CD4-positive, alpha-beta memory T cell (primary cell): ENCODE measurements at regions not wholly inside any gene's neighbourhood (a gene's known extent, or its start where the extent isn't known, plus 50 kb on each side); places are given as distances from the start of the nearest gene placed in this dataset.

Experiments used
- CTCF ChIA-PET: fragments of 350-600 bp; sonication (Branson Sonifier 250); formaldehyde crosslinking; loops from one replicate; lab custom pipeline; 2021; ENCODE audit warnings: inconsistent platforms; ENCODE audit not compliant: partially characterized antibody; lab: Charles Lee
- POLR2A ChIA-PET: fragments of 350-600 bp; sonication (Branson Sonifier 250); formaldehyde crosslinking; loops from one replicate; lab custom pipeline; 2021; ENCODE audit not compliant: partially characterized antibody; lab: Charles Lee
- DNase-seq, 5 donors: peaks; one replicate each; pipeline versions ENCODE4 v3.0.0 to v3.0.0-alpha.2; 2020 to 2022; ENCODE audit warnings: mixed read lengths in 1 of 5
- H3K27ac ChIP-seq: one replicate; pipeline ENCODE4 v1.7.0; 2013; ENCODE audit warnings: low read depth, low read length
- H3K27me3 ChIP-seq: 2 replicates; pipeline ENCODE4 v1.7.0; 2013; ENCODE audit warnings: mild to moderate bottlenecking, low read length, moderate library complexity; ENCODE audit not compliant: insufficient read depth
- H3K36me3 ChIP-seq: 2 replicates; pipeline ENCODE4 v1.7.0; 2013; ENCODE audit warnings: mild to moderate bottlenecking, low read length, moderate library complexity; ENCODE audit not compliant: insufficient read depth
- H3K4me1 ChIP-seq: 2 replicates; pipeline ENCODE4 v1.7.0; 2013; ENCODE audit warnings: mild to moderate bottlenecking, low read length, moderate library complexity; ENCODE audit not compliant: insufficient read depth
- H3K4me3 ChIP-seq, 2 donors: one replicate each; pipeline ENCODE4 v1.7.0; 2013; ENCODE audit warnings: low read length in 2 of 2, mild to moderate bottlenecking in 1 of 2
- H3K9me3 ChIP-seq, 2 donors: one replicate each; pipeline ENCODE4 v1.7.0; 2013; ENCODE audit warnings: low read length in 2 of 2, control low read depth in 1 of 2; ENCODE audit not compliant: control insufficient read depth in 1 of 2
- H3K27ac Mint-ChIP-seq, 7 donors: one replicate each; pipeline ENCODE4 v1.8.0; 2020 to 2021; ENCODE audit warnings: mixed read lengths in 7 of 7, mild to moderate bottlenecking in 6 of 7, inconsistent platforms in 3 of 7, moderate library complexity in 3 of 7
- H3K27me3 Mint-ChIP-seq, 2 donors: one replicate each; pipeline ENCODE4 v1.8.0; 2020 to 2021; ENCODE audit warnings: mixed read lengths in 2 of 2
- H3K36me3 Mint-ChIP-seq, 2 donors: one replicate each; pipeline ENCODE4 v1.8.0; 2020 to 2021; ENCODE audit warnings: mixed read lengths in 2 of 2, inconsistent platforms in 1 of 2, mild to moderate bottlenecking in 1 of 2
- H3K4me1 Mint-ChIP-seq, 4 donors: one replicate each; pipeline ENCODE4 v1.8.0; 2020 to 2021; ENCODE audit warnings: mixed read lengths in 4 of 4, mild to moderate bottlenecking in 1 of 4
- H3K4me3 Mint-ChIP-seq, 8 donors: one replicate each; pipeline ENCODE4 v1.8.0; 2020 to 2021; ENCODE audit warnings: mixed read lengths in 8 of 8, mild to moderate bottlenecking in 7 of 8, moderate library complexity in 6 of 8, inconsistent platforms in 3 of 8
- H3K9me3 Mint-ChIP-seq, 8 donors: one replicate each; pipeline ENCODE4 v1.8.0; 2020 to 2021; ENCODE audit warnings: mixed read lengths in 8 of 8, mild to moderate bottlenecking in 5 of 8, inconsistent platforms in 3 of 8, moderate library complexity in 1 of 8
- intact Hi-C: fragments of 100-400 bp; cut with micrococcal nuclease; formaldehyde crosslinking; loops from one replicate; pipeline ENCODE4 v1.15.1; 2023

- Histone ChIP-seq H3K4me1 (no peaks in the 10 kb centered on the region), H3K9me3 (no peaks in the 10 kb centered on the region), H3K27me3 (no peaks in the 10 kb centered on the region), H3K27ac (no peak overlapping the region), H3K36me3 (no peaks in the 10 kb centered on the region), H3K4me3 (no peak overlapping the region)
- H3K27me3 Mint-ChIP-seq: no peaks in the 10 kb centered on the region
- H3K4me1 Mint-ChIP-seq: no peaks in the 10 kb centered on the region
- CTCF ChIA-PET: interaction anchor here (1.2 to 2.2 kb wide), 3 partner anchors 13 to 198 kb away, joined by 3 to 6 read pairs (median 6); no protein-coding TSS in a partner anchor
- no peak for DNase-seq
- H3K36me3 Mint-ChIP-seq: no peaks in the 10 kb centered on the region
- POLR2A ChIA-PET: interaction anchor here (1.8 kb wide), 1 partner anchor 12 kb away, joined by 6 read pairs; no protein-coding TSS in a partner anchor
- H3K27ac Mint-ChIP-seq: peak overlapping the region in 1 of 7 donors; percentile 14
- H3K4me3 Mint-ChIP-seq: no peak overlapping the region
- intact Hi-C loops: no loop called here
- H3K9me3 Mint-ChIP-seq: no peaks in the 10 kb centered on the region
Observed at GRCh38 chr6:137728386-137729349, 138.4 kb upstream of the TNFAIP3 start.

- Mint-ChIP-seq H3K9me3 (no peaks in the 10 kb centered on the region), H3K4me3 (no peak overlapping the region), H3K4me1 (no peaks in the 10 kb centered on the region), H3K27me3 (no peaks in the 10 kb centered on the region), H3K27ac (no peak overlapping the region), H3K36me3 (no peaks in the 10 kb centered on the region)
- Histone ChIP-seq H3K4me3 (no peak overlapping the region), H3K36me3 (no peaks in the 10 kb centered on the region), H3K27ac (no peak overlapping the region), H3K9me3 (no peaks in the 10 kb centered on the region), H3K27me3 (no peaks in the 10 kb centered on the region), H3K4me1 (no peaks in the 10 kb centered on the region)
- POLR2A ChIA-PET: interaction anchor here (1.2 to 1.8 kb wide), 2 partner anchors 13 to 22 kb away, joined by 4 to 6 read pairs; no protein-coding TSS in a partner anchor
- CTCF ChIA-PET: interaction anchor here (1.1 to 2.2 kb wide), 3 partner anchors 14 to 133 kb away, joined by 3 to 6 read pairs (median 6); no protein-coding TSS in a partner anchor
- DNase-seq: no peak
- intact Hi-C loops: no loop called here
Observed at GRCh38 chr6:137729866-137730629, 137.0 kb upstream of the TNFAIP3 start.

- DNase-seq: no peak
- Histone ChIP-seq H3K36me3 (no peaks in the 10 kb centered on the region), H3K27me3 (no peaks in the 10 kb centered on the region), H3K4me3 (no peak overlapping the region), H3K27ac (no peak overlapping the region), H3K9me3 (no peaks in the 10 kb centered on the region), H3K4me1 (peaks cover 11% of the 10 kb centered on the region)
- intact Hi-C loops: no loop called here
- Mint-ChIP-seq H3K9me3 (no peaks in the 10 kb centered on the region), H3K36me3 (no peaks in the 10 kb centered on the region), H3K27ac (peak overlapping the region in 1 of 7 donors; percentile 30), H3K4me1 (peaks cover 8 to 10% (median 10%) of the 10 kb centered on the region in 4 donors), H3K27me3 (no peaks in the 10 kb centered on the region), H3K4me3 (no peak overlapping the region)
- POLR2A ChIA-PET: no interaction called here
- CTCF ChIA-PET: no interaction called here
Observed at GRCh38 chr6:137731600-137731959, 135.5 kb upstream of the TNFAIP3 start.

- ChIA-PET CTCF (no interaction called here), POLR2A (no interaction called here)
- Mint-ChIP-seq H3K4me1 (peaks cover 10 to 14% (median 13%) of the 10 kb centered on the region in 4 donors), H3K27ac (no peak overlapping the region), H3K4me3 (no peak overlapping the region), H3K27me3 (no peaks in the 10 kb centered on the region), H3K36me3 (no peaks in the 10 kb centered on the region), H3K9me3 (no peaks in the 10 kb centered on the region)
- Histone ChIP-seq H3K36me3 (no peaks in the 10 kb centered on the region), H3K27ac (no peak overlapping the region), H3K4me1 (peaks cover 16% of the 10 kb centered on the region), H3K4me3 (no peak overlapping the region), H3K9me3 (no peaks in the 10 kb centered on the region), H3K27me3 (no peaks in the 10 kb centered on the region)
- no peak for DNase-seq
- intact Hi-C loops: no loop called here
Observed at GRCh38 chr6:137731960-137732616, 135.0 kb upstream of the TNFAIP3 start.

- Histone ChIP-seq H3K9me3 (no peaks in the 10 kb centered on the region), H3K4me3 (no peak overlapping the region), H3K27ac (no peak overlapping the region), H3K36me3 (no peaks in the 10 kb centered on the region), H3K27me3 (no peaks in the 10 kb centered on the region), H3K4me1 (peaks cover 16% of the 10 kb centered on the region)
- Mint-ChIP-seq H3K36me3 (no peaks in the 10 kb centered on the region), H3K27ac (no peak overlapping the region), H3K4me1 (peaks cover 10 to 14% (median 13%) of the 10 kb centered on the region in 4 donors), H3K27me3 (no peaks in the 10 kb centered on the region), H3K4me3 (no peak overlapping the region), H3K9me3 (no peaks in the 10 kb centered on the region)
- ChIA-PET CTCF (interaction anchor here (1.5 kb wide), 1 partner anchor 25 kb away, joined by 5 read pairs; no protein-coding TSS in a partner anchor), POLR2A (interaction anchor here (1.6 kb wide), 1 partner anchor 18 kb away, joined by 3 read pairs; no protein-coding TSS in a partner anchor)
- intact Hi-C loops: no loop called here
- no peak for DNase-seq
Observed at GRCh38 chr6:137733372-137733771, 133.7 kb upstream of the TNFAIP3 start.

GRCh38 chr6:137734005-137734874 is 132.8 kb upstream of the TNFAIP3 start:
- Mint-ChIP-seq H3K27me3 (no peaks in the 10 kb centered on the region), H3K27ac (peak overlapping the region in 1 of 7 donors; percentile 5), H3K4me1 (peaks cover 10 to 14% (median 13%) of the 10 kb centered on the region in 4 donors), H3K36me3 (no peaks in the 10 kb centered on the region), H3K9me3 (no peaks in the 10 kb centered on the region), H3K4me3 (no peak overlapping the region)
- POLR2A ChIA-PET: interaction anchor here (0.7 to 1.6 kb wide), 3 partner anchors 17 to 26 kb away, joined by 3 to 4 read pairs (median 3); no protein-coding TSS in a partner anchor
- Histone ChIP-seq H3K9me3 (no peaks in the 10 kb centered on the region), H3K4me3 (no peak overlapping the region), H3K4me1 (peaks cover 16% of the 10 kb centered on the region), H3K27ac (no peak overlapping the region), H3K36me3 (no peaks in the 10 kb centered on the region), H3K27me3 (no peaks in the 10 kb centered on the region)
- CTCF ChIA-PET: interaction anchor here (1.0 to 1.5 kb wide), 2 partner anchors 26 to 65 kb away, joined by 3 to 5 read pairs; no protein-coding TSS in a partner anchor
- no peak for DNase-seq
- intact Hi-C loops: no loop called here
